Globus pallidus (tissue), 1 donor: ENCODE measurements at regions not wholly inside any gene's neighbourhood (a gene's known extent, or its start where the extent isn't known, plus 50 kb on each side); places are given as distances from the start of the nearest gene placed in this dataset.

ENCODE experiments used
- DNase-seq: peaks from one replicate; pipeline ENCODE4 v3.0.0-alpha.2; 2015; ENCODE audit warnings: low spot score

DNA sequence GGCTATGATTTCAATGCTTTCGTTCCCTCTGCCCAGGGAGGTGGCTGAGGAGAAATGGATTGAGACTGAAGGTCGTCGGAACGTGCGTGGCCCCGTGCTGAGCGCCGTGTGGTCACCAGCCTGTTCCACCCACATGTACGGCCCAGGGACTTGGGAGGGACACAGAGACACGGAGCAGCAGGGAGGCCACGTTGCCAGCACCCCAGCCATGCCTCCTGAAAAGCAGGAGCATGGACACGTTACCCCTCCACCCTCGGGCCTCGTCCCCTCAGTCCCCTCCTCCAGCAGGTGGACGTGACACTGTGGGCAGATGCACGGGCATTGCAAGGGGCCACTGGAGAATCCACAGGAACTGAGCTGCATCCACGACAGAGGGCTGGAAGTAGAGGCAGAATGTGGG is 133.1 kb upstream of the CST7 start:
- DNase-seq = no peak

GRCh38 chr20:24816431-24816830 is 132.6 kb upstream of the CST7 start:
- no peak for DNase-seq

GRCh38 chr20:24816907-24817306 is 132.2 kb upstream of the CST7 start:
- no peak for DNase-seq

- DNase-seq = no peak
Observed at GRCh38 chr20:24817351-24817750, 131.7 kb upstream of the CST7 start.

GRCh38 chr20:24818056-24818455 is 131.0 kb upstream of the CST7 start:
- no peak for DNase-seq

- DNase-seq = no peak
Observed at GRCh38 chr20:24819331-24819965, 129.6 kb upstream of the CST7 start.

DNA sequence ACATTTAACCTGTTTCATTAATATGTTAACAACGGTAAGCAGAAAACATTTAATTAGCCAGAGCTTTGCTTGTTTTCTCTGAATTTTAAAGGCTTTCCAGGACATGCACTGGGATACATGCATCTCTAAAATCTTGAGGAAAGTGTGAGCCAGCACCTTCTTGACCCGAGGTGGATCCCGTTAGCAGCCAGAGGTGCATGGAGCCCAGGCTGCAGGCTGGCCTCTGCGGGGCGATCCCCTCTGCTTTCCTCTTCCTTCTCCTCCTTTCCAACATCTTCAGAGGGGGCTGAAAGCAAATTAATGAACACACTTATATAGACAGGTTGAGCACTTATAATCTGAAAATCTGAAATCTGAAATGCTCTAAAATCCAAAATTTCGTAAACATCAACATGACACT is 128.7 kb upstream of the CST7 start:
- DNase-seq = no peak

DNA sequence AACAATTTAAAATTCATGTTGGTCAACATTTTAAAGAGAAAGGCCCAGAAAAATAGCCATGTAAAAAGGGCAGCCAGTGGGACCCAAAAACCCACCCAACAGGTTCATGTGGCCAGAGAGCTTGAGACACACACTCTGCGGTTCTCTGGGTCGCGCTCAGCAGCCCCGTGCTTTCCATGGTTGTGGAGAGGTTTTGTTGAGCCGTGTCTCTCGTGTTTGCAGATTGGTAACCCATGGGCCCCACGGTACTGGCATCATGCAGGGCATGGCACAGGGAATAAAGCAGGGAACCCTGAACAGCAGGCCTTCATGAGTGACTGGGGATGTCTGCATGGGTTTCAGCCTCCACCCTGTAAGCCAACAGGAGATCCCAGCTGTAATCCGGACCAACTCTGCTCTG is 127.7 kb upstream of the CST7 start:
- DNase-seq = no peak

DNA sequence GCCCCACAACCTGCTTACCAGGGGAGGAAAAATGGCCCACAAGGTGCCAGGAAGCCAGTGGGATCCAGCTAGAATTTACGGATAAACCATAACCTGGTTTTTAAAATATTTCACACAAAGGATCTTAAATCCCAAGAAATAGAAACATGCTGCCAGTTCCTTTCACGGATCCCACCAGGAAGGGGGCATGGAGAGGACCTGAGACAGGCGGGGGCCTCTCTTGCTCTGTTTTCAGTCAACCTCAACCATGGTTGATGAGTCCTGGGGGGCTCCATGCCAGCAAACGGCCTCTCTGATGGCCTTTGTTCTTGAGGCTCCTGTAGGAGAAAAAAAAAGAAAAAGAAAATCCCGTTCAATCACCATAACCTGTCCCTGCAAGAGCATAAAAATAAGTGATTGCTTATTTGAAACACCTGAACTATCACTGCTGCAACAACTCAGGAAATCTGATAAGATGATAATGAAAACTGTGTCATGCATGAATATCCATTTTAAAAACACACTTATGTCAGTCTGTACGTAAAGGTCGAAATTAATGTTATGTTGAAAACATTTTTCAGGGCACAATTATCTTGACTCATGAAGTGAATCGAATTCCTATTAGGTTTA is 125.8 kb upstream of the CST7 start:
- DNase-seq = no peak

DNA sequence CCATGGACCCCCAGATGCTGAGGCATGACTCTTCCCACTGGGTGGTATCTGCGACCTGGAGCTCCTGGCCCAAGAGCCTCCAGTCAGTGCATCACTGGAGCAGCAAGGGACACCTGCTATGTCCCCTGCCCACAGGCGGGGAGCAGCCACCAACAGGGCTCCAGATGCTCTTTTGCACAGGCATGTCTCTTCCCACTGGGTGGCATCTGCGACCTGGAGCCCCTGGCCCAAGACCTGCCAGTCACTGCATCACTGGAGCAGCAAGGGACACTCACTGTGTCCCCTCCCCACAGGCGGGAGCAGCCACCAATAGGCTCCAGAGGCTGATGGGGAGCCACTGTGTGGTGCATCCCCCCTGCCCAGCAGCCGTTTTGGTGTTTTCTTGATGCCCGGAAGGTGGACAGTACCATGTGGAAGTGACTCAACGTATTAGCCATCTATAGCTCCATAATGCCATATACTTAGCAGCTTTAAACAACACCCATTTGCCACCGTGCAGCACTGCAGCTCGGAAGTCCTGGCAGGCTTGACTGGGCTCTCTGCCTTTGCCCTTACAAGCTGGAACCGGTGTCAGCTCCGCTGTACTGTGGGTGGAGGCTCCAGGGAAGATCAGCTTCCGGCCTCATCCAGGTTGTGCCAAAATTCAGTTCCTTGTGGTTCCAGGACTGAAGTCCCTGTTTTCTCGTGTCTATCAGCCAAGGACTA is 124.9 kb upstream of the CST7 start:
- no peak for DNase-seq

DNA sequence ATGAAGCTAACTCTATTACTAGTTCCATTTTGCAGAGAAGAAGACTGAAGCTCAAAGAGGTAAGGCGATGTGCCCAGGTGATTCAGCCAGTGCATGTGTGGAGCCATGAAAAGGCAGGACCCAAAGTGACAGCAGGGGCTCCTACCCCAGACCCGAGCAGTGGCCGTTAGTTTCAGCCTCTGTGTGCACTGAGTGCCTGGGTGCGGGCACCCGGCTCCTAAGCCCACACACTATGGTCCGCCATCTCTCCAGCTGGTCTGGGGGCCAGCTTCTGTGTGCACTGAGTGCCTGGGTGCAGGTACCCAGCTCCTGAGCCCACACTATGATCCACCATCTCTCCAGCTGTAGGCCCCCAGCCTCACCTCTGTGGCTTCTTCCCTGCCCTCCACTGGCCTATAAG is 123.5 kb upstream of the CST7 start:
- no peak for DNase-seq

- no peak for DNase-seq
Observed at GRCh38 chr20:24827603-24828295, 121.3 kb upstream of the CST7 start.

DNA sequence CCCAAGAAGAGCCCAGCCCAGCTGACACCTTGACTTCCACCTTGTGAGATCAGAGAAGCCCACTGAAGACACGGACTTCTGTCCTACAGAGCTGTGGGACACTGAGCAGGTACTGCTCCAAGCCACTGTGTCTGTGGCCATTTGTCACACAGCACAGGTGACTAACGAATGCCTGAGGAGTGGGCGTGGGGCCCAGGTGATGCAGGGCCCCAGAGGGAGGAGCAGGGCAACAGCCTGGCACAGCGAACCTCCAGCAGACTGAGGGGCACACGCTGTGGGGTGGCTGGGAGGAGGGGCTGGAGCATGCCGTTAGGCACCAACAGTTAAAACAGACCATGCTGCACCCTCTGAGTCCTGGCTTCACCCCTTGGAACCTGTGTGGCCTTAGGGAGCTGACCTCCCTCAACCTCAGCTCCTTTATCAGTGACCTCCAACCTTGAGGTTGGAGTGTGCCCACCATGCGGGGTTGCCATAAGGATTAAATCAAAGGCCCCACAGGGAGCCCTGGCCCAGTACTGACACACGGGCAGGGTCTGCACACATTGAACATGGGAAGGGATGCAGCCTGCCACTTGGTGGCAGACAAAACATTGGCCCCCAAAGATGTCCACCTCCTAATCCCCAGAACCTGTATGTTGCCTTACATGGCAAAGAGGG is 119.9 kb upstream of the CST7 start:
- DNase-seq = no peak

GRCh38 chr20:24829649-24830370 is 119.3 kb upstream of the CST7 start:
- no peak for DNase-seq

DNA sequence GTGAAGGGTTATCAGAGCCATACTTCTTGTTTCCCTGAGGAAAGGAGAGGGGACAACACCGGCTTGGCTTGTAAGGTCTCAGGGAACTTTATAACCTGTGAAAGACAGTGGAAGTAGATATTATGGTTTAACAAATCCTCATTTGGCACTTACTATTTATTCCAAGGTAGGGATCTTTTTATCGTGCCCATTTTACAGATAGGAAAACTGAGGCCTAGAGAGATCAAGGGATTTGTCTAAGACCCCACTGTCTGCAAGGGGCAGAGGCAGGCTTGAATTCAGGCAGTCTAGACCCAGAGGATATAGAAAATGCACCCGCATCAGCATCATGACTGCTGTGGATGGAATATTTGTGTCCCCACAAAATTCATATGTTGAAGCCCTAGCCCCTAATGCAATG is 118.4 kb upstream of the CST7 start:
- DNase-seq = no peak

DNA sequence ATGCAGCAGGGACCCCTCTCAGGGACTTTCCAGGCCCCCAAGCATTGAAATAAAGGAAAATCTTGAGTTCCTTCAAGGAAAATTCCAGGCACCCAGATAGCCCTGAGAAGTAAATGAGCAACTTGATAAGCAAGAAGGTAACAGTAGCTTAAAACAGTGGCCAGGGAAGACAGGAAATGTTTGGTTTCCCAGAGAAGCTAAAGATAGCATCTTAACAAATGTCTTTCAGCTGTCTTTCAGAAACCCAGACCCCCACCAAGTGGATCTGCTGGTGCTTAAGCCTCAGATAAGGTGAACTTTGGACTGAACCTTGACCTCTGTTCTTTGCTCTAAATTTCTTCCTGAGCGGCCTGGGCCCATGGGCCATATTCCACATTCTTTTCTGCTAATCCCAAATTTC is 117.8 kb upstream of the CST7 start:
- DNase-seq = no peak

DNA sequence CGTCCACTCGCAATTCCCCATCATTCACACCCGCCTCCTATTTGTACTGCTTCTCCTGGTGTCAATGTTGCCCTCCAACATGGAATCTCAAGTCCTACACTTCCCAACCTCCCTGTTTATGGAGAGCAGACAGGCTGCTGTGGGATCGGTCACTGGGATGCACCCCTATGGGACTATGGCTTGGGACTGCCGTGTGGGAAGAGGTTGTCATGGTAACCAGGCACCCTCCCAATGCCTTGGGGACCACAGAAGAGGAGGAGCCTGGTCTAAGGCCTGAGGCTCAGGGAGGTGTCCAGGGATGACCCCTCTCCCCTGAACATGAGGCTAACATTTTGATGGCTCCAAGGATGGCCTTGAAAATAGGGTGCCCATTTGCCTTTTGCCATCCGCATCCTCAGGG is 116.6 kb upstream of the CST7 start:
- no peak for DNase-seq

- DNase-seq = no peak
Observed at GRCh38 chr20:24833592-24833991, 115.5 kb upstream of the CST7 start.

DNA sequence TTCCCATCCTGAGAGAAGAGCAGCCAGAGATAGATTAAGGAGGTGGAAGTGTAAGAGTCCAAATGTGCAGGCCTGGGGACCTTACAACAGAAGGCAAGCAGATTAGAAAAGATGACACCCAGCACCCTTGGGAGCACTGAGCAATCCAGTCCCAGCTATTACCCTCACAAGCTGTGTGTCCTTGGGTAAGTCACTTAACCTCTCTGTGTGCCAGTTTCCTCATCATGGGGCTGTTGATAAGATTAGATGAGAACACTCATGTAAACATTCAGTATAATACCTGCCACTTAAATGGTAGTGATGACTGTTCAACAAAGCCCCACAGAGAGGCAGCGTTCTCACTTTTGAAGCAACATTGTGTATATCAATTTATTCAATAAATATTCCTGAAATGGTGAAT is 114.8 kb upstream of the CST7 start:
- no peak for DNase-seq

DNA sequence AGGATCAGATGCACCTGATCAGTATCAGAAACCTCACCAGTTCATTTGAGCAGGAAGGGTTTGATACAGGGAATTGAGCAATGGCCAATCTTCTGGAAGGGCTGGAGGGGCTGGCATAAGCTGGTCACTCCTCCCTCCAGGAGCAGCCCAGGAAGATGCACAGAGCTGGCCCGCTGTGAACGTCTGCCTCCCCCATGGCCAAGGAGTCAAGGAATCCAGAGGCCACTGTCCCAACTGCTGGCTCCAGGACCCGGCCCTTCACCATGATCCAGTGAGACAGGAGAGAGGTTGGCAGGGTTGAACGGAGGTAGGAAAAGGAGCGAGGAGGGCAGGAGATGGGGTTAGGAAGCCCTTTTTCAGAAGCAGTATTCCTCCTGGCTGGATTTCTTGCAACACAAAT is 113.9 kb upstream of the CST7 start:
- no peak for DNase-seq

DNA sequence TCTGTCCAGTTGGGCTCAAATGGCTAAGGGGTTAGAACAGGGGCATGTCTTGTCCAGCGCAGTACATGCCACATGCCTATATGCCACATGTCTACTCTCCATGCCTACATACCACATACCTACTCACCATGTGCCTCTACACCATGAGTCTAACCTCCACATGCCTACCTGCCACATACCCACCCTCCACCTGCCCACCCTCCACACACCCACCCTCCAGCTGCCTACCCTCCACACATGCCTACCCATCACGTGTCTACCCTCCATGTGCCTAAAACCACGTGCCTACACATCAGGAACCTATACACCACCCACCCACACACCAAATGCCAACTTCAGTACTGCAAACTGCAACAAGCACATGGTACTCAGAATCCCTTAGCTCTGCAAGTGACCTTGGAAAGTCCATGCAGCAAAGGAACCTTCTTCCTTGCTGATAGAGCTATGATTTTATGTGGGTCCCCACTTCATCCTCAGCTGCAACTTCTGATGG is 113.0 kb upstream of the CST7 start:
- no peak for DNase-seq
